K562 (cell line): ENCODE measurements at regions not wholly inside any gene's neighbourhood (a gene's known extent, or its start where the extent isn't known, plus 50 kb on each side); places are given as distances from the start of the nearest gene placed in this dataset.

Experiments used
- ATAC-seq: fragments of 200-7000 bp; cut with Tn5 transposase; 3 replicates; pipeline ENCODE4 v1.9.1; 2020; ENCODE audit warnings: moderate library complexity
- BruUV-seq: library from RNA; stranded (reverse); fragments of 400-500 nt; replicated peaks from 2 replicates; lab custom pipeline; 2021; lab: Mats Ljungman, UMichigan
- CTCF ChIA-PET: fragments of 300-600 bp; formaldehyde crosslinking; extraction: SDS; loops from one replicate; lab custom pipeline; 2021; ENCODE audit warnings: low intra/inter-chr PET ratio; lab: Yijun Ruan, JAX
- POLR2A ChIA-PET: fragments of 300-600, 350-650 bp; sonication (Branson Sonifier 250); formaldehyde crosslinking; extraction: SDS; loops from one replicate; lab custom pipeline; 2021; ENCODE audit warnings: antibody characterized with exemption, inconsistent platforms; lab: Yijun Ruan, JAX
- DNase-seq, 4 experiments: peaks; one replicate each; pipeline versions ENCODE4 v3.0.0 to v3.0.0-alpha.2; 2011 to 2018; ENCODE audit warnings: low spot score in 3 of 4, mixed read lengths in 3 of 4; ENCODE audit errors: extremely low read depth in 1 of 4
- FAIRE-seq: peaks from 2 replicates; lab custom pipeline; 2011; peaks lifted over from hg19 to GRCh38; lab: Jason Lieb, UNC
- H2AFZ ChIP-seq: 2 replicates; pipeline ENCODE4 v1.6.0; 2011; ENCODE audit warnings: low read depth, low read length, control low read depth, inconsistent platforms
- H3K27ac ChIP-seq: fragments of 200-600 bp; 3 replicates; pipeline ENCODE4 v1.8.0; 2011; ENCODE audit warnings: low read depth, mild to moderate bottlenecking, control low read depth, inconsistent platforms, low read length, moderate library complexity, mixed read lengths; ENCODE audit errors: extremely low read depth
- H3K27me3 ChIP-seq, 2 experiments: fragments of 300-600 bp in 1 of 2; 2 replicates in 1 of 2; 3 replicates in 1 of 2; pipeline versions ENCODE4 v1.6.0 to v1.8.0; 2011; ENCODE audit warnings: inconsistent platforms in 2 of 2, low read length in 2 of 2, mild to moderate bottlenecking in 1 of 2, mixed read lengths in 1 of 2, moderate library complexity in 1 of 2; ENCODE audit not compliant: control insufficient read depth in 2 of 2, insufficient read depth in 2 of 2
- H3K36me3 ChIP-seq: fragments of 300-600 bp; 3 replicates; pipeline ENCODE4 v1.8.0; 2011; ENCODE audit warnings: mild to moderate bottlenecking, low read length, inconsistent platforms; ENCODE audit not compliant: control insufficient read depth, insufficient read depth
- H3K4me1 ChIP-seq, 2 experiments: fragments of 200-600 bp in 1 of 2; replicated peaks in 1 of 2; 2 replicates in 1 of 2; 3 replicates in 1 of 2; pipeline versions ENCODE4 v1.5.1 to v1.8.0; 2011; ENCODE audit warnings: inconsistent platforms in 2 of 2, low read length in 2 of 2, mild to moderate bottlenecking in 1 of 2, mixed read lengths in 1 of 2, moderate library complexity in 1 of 2; ENCODE audit not compliant: control insufficient read depth in 2 of 2, insufficient read depth in 2 of 2
- H3K4me2 ChIP-seq: 2 replicates; pipeline ENCODE4 v1.6.1; 2011; ENCODE audit warnings: low read length, control low read depth, inconsistent platforms, mixed read lengths; ENCODE audit not compliant: insufficient read depth
- H3K4me3 ChIP-seq: fragments of 200-600 bp; sonication (generic), shearing (Covaris generic); 2 replicates; pipeline ENCODE4 v1.5.1; 2016; ENCODE audit warnings: control low read depth, inconsistent platforms
- H3K79me2 ChIP-seq: fragments of 200-600 bp; 3 replicates; pipeline ENCODE4 v1.8.0; 2011; ENCODE audit warnings: low read length, inconsistent platforms; ENCODE audit not compliant: control insufficient read depth, insufficient read depth
- H3K9ac ChIP-seq, 2 experiments: 2 replicates each; pipeline versions ENCODE4 v1.6.0 to v1.6.1; 2011; ENCODE audit warnings: low read depth in 2 of 2, low read length in 2 of 2, control low read depth in 1 of 2, inconsistent platforms in 1 of 2, mild to moderate bottlenecking in 1 of 2, mixed read lengths in 1 of 2; ENCODE audit not compliant: insufficient read depth in 1 of 2
- H3K9me1 ChIP-seq: one replicate; pipeline ENCODE4 v1.6.0; 2011; ENCODE audit warnings: inconsistent platforms, mild to moderate bottlenecking, low read length, moderate library complexity; ENCODE audit not compliant: control insufficient read depth, insufficient read depth
- H3K9me3 ChIP-seq: replicated peaks from 2 replicates; pipeline ENCODE4 v1.5.1; 2011; ENCODE audit warnings: low read depth, low read length, inconsistent platforms; ENCODE audit not compliant: control insufficient read depth, insufficient read depth
- H4K20me1 ChIP-seq: replicated peaks from 2 replicates; pipeline ENCODE4 v1.6.1; 2011; ENCODE audit warnings: low read length, inconsistent platforms, mixed read lengths; ENCODE audit not compliant: control insufficient read depth, insufficient read depth
- ARID4B ChIP-seq: sonication (generic); formaldehyde crosslinking; IDR thresholded peaks from 2 replicates; pipeline ENCODE4 v1.8.0; 2022; ENCODE audit warnings: mild to moderate bottlenecking, missing genetic modification reagents
- CHD4 ChIP-seq: fragments of 200-600 bp; sonication (generic); IDR thresholded peaks from 3 replicates; pipeline ENCODE4 v1.6.1; 2012; ENCODE audit warnings: low read depth, mild to moderate bottlenecking, mixed read lengths, low read length, inconsistent platforms; ENCODE audit not compliant: insufficient read depth, insufficient replicate concordance, poor library complexity, severe bottlenecking
- FOSL1 ChIP-seq: fragments of 200-800 bp; sonication (Bioruptor generic); conservative IDR thresholded peaks from 2 replicates; pipeline ENCODE4 v1.6.1; 2016; ENCODE audit warnings: missing genetic modification characterization, missing compliant biosample characterization
- GABPA ChIP-seq: fragments of 200-800 bp; sonication (Bioruptor generic); conservative IDR thresholded peaks from 2 replicates; pipeline ENCODE4 v1.6.1; 2016; ENCODE audit warnings: low read depth, missing genetic modification characterization, missing compliant biosample characterization
- NFIC ChIP-seq: fragments of 450-650 bp; IDR thresholded peaks from 2 replicates; pipeline ENCODE4 v1.6.1; 2017; ENCODE audit warnings: mild to moderate bottlenecking, inconsistent platforms
- NFXL1 ChIP-seq: fragments of 450-650 bp; formaldehyde crosslinking; IDR thresholded peaks from 2 replicates; pipeline ENCODE4 v1.4.0; 2021; ENCODE audit warnings: mild to moderate bottlenecking
- SPI1 ChIP-seq: IDR thresholded peaks from 2 replicates; pipeline ENCODE4 v1.6.1; 2011; ENCODE audit warnings: low read depth, low read length, control low read depth, borderline replicate concordance
- TEAD4 ChIP-seq, 2 experiments: sonication (generic) in 1 of 2; formaldehyde crosslinking in 1 of 2; IDR thresholded peaks; 2 replicates each; pipeline versions ENCODE4 v1.6.1 to v1.8.0; 2012 to 2022; ENCODE audit warnings: borderline replicate concordance in 1 of 2, inconsistent platforms in 1 of 2, low read length in 1 of 2, mild to moderate bottlenecking in 1 of 2, missing genetic modification reagents in 1 of 2
- WGBS: fragments of 100-300 bp; shearing (Covaris generic); methylation state at CpG from one replicate; pipeline ENCODE4 v1.1.6; 2016; ENCODE audit warnings: low coverage, mixed read lengths; ENCODE audit not compliant: insufficient coverage; ENCODE audit errors: missing lambda C conversion rate; 5-methylcytosine and 5-hydroxymethylcytosine counted together
- in situ Hi-C: fragments of 300-500 bp; cut with MboI; formaldehyde crosslinking; loops from 4 replicates; pipeline ENCODE4 v1.15.0; 2018; ENCODE audit warnings: inconsistent platforms, mixed read lengths
- intact Hi-C: fragments of 100-400 bp; cut with micrococcal nuclease; formaldehyde crosslinking; loops from 2 replicates; pipeline ENCODE4 v1.14.2; 2022

- TF ChIP-seq CHD4 (no peak), ARID4B (CRISPR knock-in tag) (no peak), TEAD4 (IDR thresholded peaks at IDR 0.05; ENCODE audit: low read length) (0 out of 2 replicates have a peak, but pooled peaks have one; percentile 15), TEAD4 (CRISPR knock-in tag; IDR thresholded peaks at IDR 0.05; ENCODE audit: borderline replicate concordance) (no peak), NFXL1 (no peak), NFIC (peak; percentile 51; the same call in 1 of the 2 replicates)
These were observed 233.7 kb upstream of the MSX2 start (continued) for GRCh38 chr5:174490728-174491127.

- H3K4me3 ChIP-seq, result no peak overlapping the region
- no peaks in the 10 kb centered on the region for H4K20me1 ChIP-seq
- H3K9me1 ChIP-seq, result no peaks in the 10 kb centered on the region
- H2AFZ ChIP-seq, result no peak overlapping the region
- no TSS peak for BruUV-seq
- no peak overlapping the region for H3K4me2 ChIP-seq
- no peak overlapping the region for H3K27ac ChIP-seq
- H3K79me2 ChIP-seq, result no peaks in the 10 kb centered on the region
- 1% methylated on average over 5 of the region's 5 CpGs for WGBS
- DNase-seq (no peak), FAIRE-seq (no peak), ATAC-seq (no peak)
- TF ChIP-seq FOSL1 (tag) (no peak), SPI1 (peak; percentile 51; the same call in 1 of the 2 replicates), GABPA (tag) (peak; percentile 52; the same call in 1 of the 2 replicates)
- H3K9ac ChIP-seq, result no peak overlapping the region
- POLR2A ChIA-PET, result interaction anchor here (0.6 kb wide), 1 partner anchor 1410 kb away, joined by 3 read pairs; no protein-coding TSS in a partner anchor
- no peaks in the 10 kb centered on the region for H3K9me3 ChIP-seq
- in situ Hi-C loops, result no loop called here
- CTCF ChIA-PET, result no interaction called here
- H3K4me1 ChIP-seq, result no peaks in the 10 kb centered on the region; a peak in 1 of 5 replicates
- H3K36me3 ChIP-seq, result no peaks in the 10 kb centered on the region
- H3K27me3 ChIP-seq, result peaks cover 11 to 15% of the 10 kb centered on the region in 2 experiments; a peak in 3 of 5 replicates
- intact Hi-C loops, result no loop called here
These were observed 233.1 kb upstream of the MSX2 start for GRCh38 chr5:174491265-174491664.
